ENCODE measurements at regions not wholly inside any gene's neighbourhood (a gene's known extent, or its start where the extent isn't known, plus 50 kb on each side); places are given as distances from the start of the nearest gene placed in this dataset.

- H3K9me3 ChIP-seq: no peaks in the 10 kb centered on the region
- H3K36me3 ChIP-seq: no peaks in the 10 kb centered on the region
- no peak overlapping the region for H3K27ac ChIP-seq
- no peak overlapping the region for H3K4me3 ChIP-seq
- ATAC-seq (no peak), DNase-seq (no peak), FAIRE-seq (no peak)
- no peaks in the 10 kb centered on the region for H3K27me3 ChIP-seq
- TF ChIP-seq, protein P1, sequence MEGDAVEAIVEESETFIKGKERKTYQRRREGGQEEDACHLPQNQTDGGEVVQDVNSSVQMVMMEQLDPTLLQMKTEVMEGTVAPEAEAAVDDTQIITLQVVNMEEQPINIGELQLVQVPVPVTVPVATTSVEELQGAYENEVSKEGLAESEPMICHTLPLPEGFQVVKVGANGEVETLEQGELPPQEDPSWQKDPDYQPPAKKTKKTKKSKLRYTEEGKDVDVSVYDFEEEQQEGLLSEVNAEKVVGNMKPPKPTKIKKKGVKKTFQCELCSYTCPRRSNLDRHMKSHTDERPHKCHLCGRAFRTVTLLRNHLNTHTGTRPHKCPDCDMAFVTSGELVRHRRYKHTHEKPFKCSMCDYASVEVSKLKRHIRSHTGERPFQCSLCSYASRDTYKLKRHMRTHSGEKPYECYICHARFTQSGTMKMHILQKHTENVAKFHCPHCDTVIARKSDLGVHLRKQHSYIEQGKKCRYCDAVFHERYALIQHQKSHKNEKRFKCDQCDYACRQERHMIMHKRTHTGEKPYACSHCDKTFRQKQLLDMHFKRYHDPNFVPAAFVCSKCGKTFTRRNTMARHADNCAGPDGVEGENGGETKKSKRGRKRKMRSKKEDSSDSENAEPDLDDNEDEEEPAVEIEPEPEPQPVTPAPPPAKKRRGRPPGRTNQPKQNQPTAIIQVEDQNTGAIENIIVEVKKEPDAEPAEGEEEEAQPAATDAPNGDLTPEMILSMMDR (IDR thresholded peaks at IDR 0.05): no peak
- peaks cover 0 to 7% (median 3%) of the 10 kb centered on the region in 3 donors for H3K4me1 ChIP-seq
- intact Hi-C loops (cut with DNase I): no loop called here
Measured at GRCh38 chr3:8450618-8451017, 51.0 kb upstream of the LMCD1 start.

DNA sequence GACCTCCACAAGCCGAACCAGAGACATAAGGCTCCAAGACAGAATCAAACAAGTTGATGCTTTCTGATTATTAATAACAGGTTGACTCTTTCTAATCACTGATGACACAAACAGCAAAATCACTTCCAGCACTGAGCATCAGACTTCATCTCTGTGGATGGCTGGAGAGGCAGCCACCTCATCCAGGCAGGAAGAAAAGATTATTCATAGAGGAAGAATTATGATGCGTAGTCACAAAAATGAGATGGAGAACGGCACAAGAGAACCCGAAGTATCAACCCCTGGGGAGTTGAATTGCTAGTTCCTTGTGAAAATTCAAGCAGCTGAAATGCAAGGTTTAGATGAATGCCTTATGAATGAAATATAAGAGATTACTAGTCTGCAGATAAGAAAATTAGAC, 49.9 kb upstream of the LMCD1 start:
- no peaks in the 10 kb centered on the region for H3K9me3 ChIP-seq
- DNase-seq: no peak
- ATAC-seq: peak in 1 of 4 donors; percentile 25
- TF ChIP-seq, protein P1 (IDR thresholded peaks at IDR 0.05): no peak
- intact Hi-C loops (cut with DNase I): no loop called here
- WGBS, 2 donors: 77 to 91% methylated on average over 4 of the region's 4 CpGs
- H3K36me3 ChIP-seq: no peaks in the 10 kb centered on the region
- no peak overlapping the region for H3K27ac ChIP-seq
- H3K4me1 ChIP-seq: peaks cover 0 to 2% (median 0%) of the 10 kb centered on the region in 3 donors
- H3K4me3 ChIP-seq: no peak overlapping the region
- H3K27me3 ChIP-seq: no peaks in the 10 kb centered on the region
- no peak for FAIRE-seq

All from pancreas (tissue), 10 donors.